ENCODE measurements at regions not wholly inside any gene's neighbourhood (a gene's known extent, or its start where the extent isn't known, plus 50 kb on each side); places are given as distances from the start of the nearest gene placed in this dataset.

- H3K36me3 ChIP-seq (ENCODE audit: insufficient read depth, insufficient read length, low read length), result no peaks in the 10 kb centered on the region
- no peak overlapping the region for H3K9ac ChIP-seq (ENCODE audit: insufficient read length, low read depth)
- H3K27me3 ChIP-seq (ENCODE audit: insufficient read depth, insufficient read length), result no peaks in the 10 kb centered on the region
- DNase-seq (ENCODE audit: low read depth, low spot score), result no peak
- TF ChIP-seq YY1 (IDR thresholded peaks at IDR 0.05; ENCODE audit: insufficient read depth, insufficient read length) (no peak), SUZ12 (IDR thresholded peaks at IDR 0.05; ENCODE audit: extremely low read depth, insufficient read depth, insufficient read length) (no peak), ZNF274 (IDR thresholded peaks at IDR 0.05; ENCODE audit: low read depth, low read length) (no peak)
- no peaks in the 10 kb centered on the region for H3K9me3 ChIP-seq (ENCODE audit: insufficient read depth, low read length)
- H3K4me1 ChIP-seq (ENCODE audit: insufficient read depth, insufficient read length), result no peaks in the 10 kb centered on the region
- no peak overlapping the region for H3K4me3 ChIP-seq (ENCODE audit: insufficient read length, low read depth)
Measured at GRCh38 chr6:169943241-169944060, 192.0 kb downstream of the ERMARD start.

- no peak for TF ChIP-seq ZNF274 (IDR thresholded peaks at IDR 0.05; ENCODE audit: low read depth, low read length)
- no peak for TF ChIP-seq SUZ12 (IDR thresholded peaks at IDR 0.05; ENCODE audit: extremely low read depth, insufficient read depth, insufficient read length)
- TF ChIP-seq YY1 (IDR thresholded peaks at IDR 0.05; ENCODE audit: insufficient read depth, insufficient read length), result no peak
- no peak for DNase-seq (ENCODE audit: low read depth, low spot score)
- no peaks in the 10 kb centered on the region for H3K27me3 ChIP-seq (ENCODE audit: insufficient read depth, insufficient read length)
Measured at GRCh38 chr6:169942173-169942572, 190.8 kb downstream of the ERMARD start.

GRCh38 chr6:169940481-169941271, 189.3 kb downstream of the ERMARD start:
- peaks cover 3% of the 10 kb centered on the region for H3K4me1 ChIP-seq (ENCODE audit: insufficient read depth, insufficient read length)
- no peak overlapping the region for H3K4me3 ChIP-seq (ENCODE audit: insufficient read length, low read depth)
- no peak overlapping the region for H3K9ac ChIP-seq (ENCODE audit: insufficient read length, low read depth)
- H3K27me3 ChIP-seq (ENCODE audit: insufficient read depth, insufficient read length), result no peaks in the 10 kb centered on the region
- TF ChIP-seq YY1 (IDR thresholded peaks at IDR 0.05; ENCODE audit: insufficient read depth, insufficient read length) (no peak), SUZ12 (IDR thresholded peaks at IDR 0.05; ENCODE audit: extremely low read depth, insufficient read depth, insufficient read length) (no peak)
- H3K9me3 ChIP-seq (ENCODE audit: insufficient read depth, low read length), result no peaks in the 10 kb centered on the region
- DNase-seq (ENCODE audit: low read depth, low spot score), result no peak
- H3K36me3 ChIP-seq (ENCODE audit: insufficient read depth, insufficient read length, low read length), result no peaks in the 10 kb centered on the region

More at GRCh38 chr6:169942173-169942572, 190.8 kb downstream of the ERMARD start:
- H3K4me1 ChIP-seq (ENCODE audit: insufficient read depth, insufficient read length), result peaks cover 3% of the 10 kb centered on the region
- no peaks in the 10 kb centered on the region for H3K36me3 ChIP-seq (ENCODE audit: insufficient read depth, insufficient read length, low read length)
- H3K9me3 ChIP-seq (ENCODE audit: insufficient read depth, low read length), result no peaks in the 10 kb centered on the region
- H3K4me3 ChIP-seq (ENCODE audit: insufficient read length, low read depth), result no peak overlapping the region
- H3K9ac ChIP-seq (ENCODE audit: insufficient read length, low read depth), result no peak overlapping the region

GRCh38 chr6:169939554-169940164, 188.2 kb downstream of the ERMARD start:
- Histone ChIP-seq H3K9me3 (ENCODE audit: insufficient read depth, low read length) (no peaks in the 10 kb centered on the region), H3K4me1 (ENCODE audit: insufficient read depth, insufficient read length) (peaks cover 3% of the 10 kb centered on the region)
- no peak for TF ChIP-seq SUZ12 (IDR thresholded peaks at IDR 0.05; ENCODE audit: extremely low read depth, insufficient read depth, insufficient read length)
- TF ChIP-seq YY1 (IDR thresholded peaks at IDR 0.05; ENCODE audit: insufficient read depth, insufficient read length), result no peak
- no peak for TF ChIP-seq ZNF274 (IDR thresholded peaks at IDR 0.05; ENCODE audit: low read depth, low read length)

GRCh38 chr6:169938731-169939130, 187.3 kb downstream of the ERMARD start:
- Histone ChIP-seq H3K9ac (ENCODE audit: insufficient read length, low read depth) (no peak overlapping the region), H3K27me3 (ENCODE audit: insufficient read depth, insufficient read length) (no peaks in the 10 kb centered on the region), H3K4me3 (ENCODE audit: insufficient read length, low read depth) (no peak overlapping the region), H3K4me1 (ENCODE audit: insufficient read depth, insufficient read length) (peaks cover 3% of the 10 kb centered on the region), H3K9me3 (ENCODE audit: insufficient read depth, low read length) (no peaks in the 10 kb centered on the region), H3K36me3 (ENCODE audit: insufficient read depth, insufficient read length, low read length) (no peaks in the 10 kb centered on the region)
- DNase-seq (ENCODE audit: low read depth, low spot score), result no peak
- no peak for TF ChIP-seq YY1 (IDR thresholded peaks at IDR 0.05; ENCODE audit: insufficient read depth, insufficient read length)
- TF ChIP-seq ZNF274 (IDR thresholded peaks at IDR 0.05; ENCODE audit: low read depth, low read length), result no peak
- no peak for TF ChIP-seq SUZ12 (IDR thresholded peaks at IDR 0.05; ENCODE audit: extremely low read depth, insufficient read depth, insufficient read length)

More at GRCh38 chr6:169939554-169940164, 188.2 kb downstream of the ERMARD start:
- DNase-seq (ENCODE audit: low read depth, low spot score), result no peak
- Histone ChIP-seq H3K9ac (ENCODE audit: insufficient read length, low read depth) (no peak overlapping the region), H3K36me3 (ENCODE audit: insufficient read depth, insufficient read length, low read length) (no peaks in the 10 kb centered on the region), H3K27me3 (ENCODE audit: insufficient read depth, insufficient read length) (no peaks in the 10 kb centered on the region), H3K4me3 (ENCODE audit: insufficient read length, low read depth) (no peak overlapping the region)

- no peak for TF ChIP-seq YY1 (IDR thresholded peaks at IDR 0.05; ENCODE audit: insufficient read depth, insufficient read length)
- TF ChIP-seq SUZ12 (IDR thresholded peaks at IDR 0.05; ENCODE audit: extremely low read depth, insufficient read depth, insufficient read length), result no peak
- no peak for TF ChIP-seq ZNF274 (IDR thresholded peaks at IDR 0.05; ENCODE audit: low read depth, low read length)
- no peaks in the 10 kb centered on the region for H3K9me3 ChIP-seq (ENCODE audit: insufficient read depth, low read length)
- H3K36me3 ChIP-seq (ENCODE audit: insufficient read depth, insufficient read length, low read length), result no peaks in the 10 kb centered on the region
- H3K4me1 ChIP-seq (ENCODE audit: insufficient read depth, insufficient read length), result peaks cover 3% of the 10 kb centered on the region
- no peak overlapping the region for H3K4me3 ChIP-seq (ENCODE audit: insufficient read length, low read depth)
- DNase-seq (ENCODE audit: low read depth, low spot score), result no peak
- no peak overlapping the region for H3K9ac ChIP-seq (ENCODE audit: insufficient read length, low read depth)
- H3K27me3 ChIP-seq (ENCODE audit: insufficient read depth, insufficient read length), result no peaks in the 10 kb centered on the region
Measured at GRCh38 chr6:169938262-169938701, 186.9 kb downstream of the ERMARD start.

Measured in NT2/D1 (cell line).